Stimulated activated CD4-positive, alpha-beta T cell treated with anti-CD3 and anti-CD28 coated beads, Interleukin-1b, Interleukin-23, amount 100 ng/mL, for 24 hours (primary cell): ENCODE measurements at regions not wholly inside any gene's neighbourhood (a gene's known extent, or its start where the extent isn't known, plus 50 kb on each side); places are given as distances from the start of the nearest gene placed in this dataset.
"Not testable (repeated sequence)": the region's sequence is repeated elsewhere in the genome, so short reads cannot be mapped to it uniquely, and the experiment has no call there.

ENCODE experiments used
- DNase-seq, 4 experiments: peaks; one replicate each; pipeline ENCODE4 v3.0.0-alpha.2; 2020; ENCODE audit warnings: low read depth in 4 of 4, low spot score in 1 of 4

DNA sequence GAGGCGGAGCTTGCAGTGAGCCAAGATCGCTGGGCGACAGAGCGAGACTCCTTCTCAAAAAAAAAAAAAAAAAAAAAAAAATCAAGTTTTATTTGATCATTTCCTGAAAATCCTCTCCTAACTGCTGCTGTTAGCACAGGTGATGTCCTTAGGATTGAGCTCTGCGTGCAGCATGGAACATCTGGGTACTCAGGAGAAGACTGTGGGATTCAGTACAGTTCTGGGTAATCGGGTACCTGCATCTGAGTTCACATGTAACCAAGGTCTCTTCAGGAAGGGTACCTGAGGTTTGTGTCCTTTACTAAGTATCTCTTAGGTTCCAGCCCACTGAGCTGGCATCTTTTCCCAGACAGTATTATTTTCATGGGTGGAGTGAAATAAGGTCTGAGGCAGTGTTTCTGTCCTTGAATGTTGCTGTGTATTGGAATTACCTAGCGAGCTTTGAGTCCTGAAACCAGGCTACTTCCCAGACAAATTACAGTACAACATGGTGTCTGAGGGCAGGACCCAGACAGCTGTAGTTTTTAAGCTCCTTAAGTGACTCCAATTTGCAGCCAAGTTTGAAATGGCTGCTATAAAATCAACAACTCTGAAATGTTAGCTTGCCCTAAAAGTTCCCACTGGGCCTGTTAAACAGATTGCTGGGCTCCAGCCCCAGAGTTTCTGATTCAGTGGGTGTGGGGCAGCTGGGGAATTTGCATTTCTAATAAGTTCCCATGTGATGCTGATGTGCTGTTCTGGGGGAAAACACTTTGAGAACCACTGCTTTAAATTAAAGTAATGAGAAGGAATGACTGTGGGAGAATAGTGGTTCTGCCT, 120.5 kb downstream of the PMAIP1 start:
- no peak for DNase-seq

DNA sequence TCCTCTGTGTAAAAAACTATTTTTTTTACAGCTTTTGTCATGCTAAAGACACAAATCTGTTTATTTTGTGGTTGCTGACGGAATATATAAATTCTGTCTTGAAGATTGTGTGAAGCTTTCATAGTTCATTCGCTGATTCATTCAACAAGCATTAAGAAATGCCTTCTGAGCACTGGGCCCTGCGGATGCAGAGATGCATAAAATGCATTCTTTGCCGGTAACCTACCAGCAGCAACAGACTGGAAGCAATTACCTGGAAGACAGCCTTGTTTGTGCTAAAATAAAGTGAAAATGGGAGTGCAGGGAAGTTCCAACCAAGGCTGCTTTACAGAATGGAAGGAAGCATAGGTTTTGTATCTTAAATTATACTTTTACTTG, 119.7 kb downstream of the PMAIP1 start:
- DNase-seq: no peak

GRCh38 chr18:60018618-60019462, 119.0 kb downstream of the PMAIP1 start:
- no peak for DNase-seq

DNA sequence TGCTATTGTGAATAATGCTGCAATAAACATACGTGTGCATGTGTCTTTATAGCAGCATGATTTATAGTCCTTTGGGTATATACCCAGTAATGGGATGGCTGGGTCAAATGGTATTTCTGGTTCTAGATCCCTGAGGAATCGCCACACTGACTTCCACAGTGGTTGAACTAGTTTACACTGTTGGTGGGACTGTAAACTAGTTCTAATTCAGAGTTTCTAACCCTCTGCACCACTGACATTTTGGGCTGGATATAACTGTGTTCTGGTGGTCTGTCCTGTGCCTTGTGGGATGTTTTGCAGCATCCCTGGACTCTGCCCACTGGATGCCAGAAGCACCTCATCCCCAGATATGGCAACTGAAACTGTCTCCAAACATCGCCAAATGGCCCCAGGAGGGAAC, 118.3 kb downstream of the PMAIP1 start:
- DNase-seq: not testable (repeated sequence)

DNA sequence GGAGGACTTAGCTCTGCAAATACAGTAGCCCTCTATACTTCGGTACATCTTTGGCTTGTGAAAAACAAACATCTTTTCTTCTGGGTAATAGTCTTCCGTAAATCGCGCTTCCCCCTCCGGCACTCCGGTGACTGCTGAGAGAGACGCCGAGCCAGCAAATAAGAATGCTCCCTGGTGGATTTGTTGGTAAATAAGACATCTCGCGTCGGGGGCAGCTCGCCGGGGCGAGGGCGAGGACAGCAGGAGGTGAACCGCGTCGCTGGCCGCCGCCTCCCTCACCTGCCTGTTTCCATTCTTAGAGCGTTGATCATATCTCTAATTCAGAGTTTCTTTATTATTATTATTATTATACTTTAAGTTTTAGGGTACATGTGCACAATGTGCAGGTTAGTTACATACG, 117.6 kb downstream of the PMAIP1 start:
- no peak for DNase-seq

DNA sequence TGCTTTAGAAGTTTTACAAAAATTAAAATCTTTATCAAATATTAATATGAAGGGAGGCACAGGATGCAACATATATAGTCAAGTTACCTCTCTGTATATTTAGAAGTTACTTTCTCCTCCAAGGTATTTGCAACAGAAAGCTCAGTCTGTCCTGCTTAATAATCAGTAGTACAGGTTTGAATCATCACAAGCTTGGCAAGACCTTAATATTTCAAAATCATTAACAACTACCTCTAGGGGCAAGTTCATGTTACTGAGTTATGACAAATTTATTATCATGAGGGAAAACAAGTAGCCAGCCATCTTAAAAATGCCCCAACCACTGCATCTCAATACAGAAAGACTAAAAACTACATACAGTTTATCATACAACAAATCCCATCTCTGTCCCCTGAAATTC, 116.0 kb downstream of the PMAIP1 start:
- not testable (repeated sequence) for DNase-seq

GRCh38 chr18:60013148-60013547, 113.4 kb downstream of the PMAIP1 start:
- not testable (repeated sequence) for DNase-seq

DNA sequence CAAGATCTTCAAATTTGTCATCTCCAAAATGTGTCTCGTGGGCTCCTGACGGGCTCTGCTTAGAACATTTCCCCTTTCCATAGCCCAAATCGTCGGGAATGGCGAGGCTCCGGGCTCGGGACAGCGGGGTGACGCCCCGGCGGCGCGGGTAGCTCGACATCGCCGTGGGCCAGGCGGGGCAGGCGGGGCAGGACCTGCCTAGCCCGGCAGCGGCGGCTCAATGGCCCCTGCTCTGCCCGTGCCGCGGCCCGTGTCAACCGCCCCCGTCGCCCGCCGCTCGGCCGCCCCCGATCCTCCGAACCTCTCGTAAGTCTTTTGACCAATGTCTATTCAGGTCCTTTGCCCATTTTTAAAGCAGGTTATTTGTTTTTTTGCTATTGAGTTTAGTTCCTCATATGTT, 111.2 kb downstream of the PMAIP1 start:
- DNase-seq: no peak

DNA sequence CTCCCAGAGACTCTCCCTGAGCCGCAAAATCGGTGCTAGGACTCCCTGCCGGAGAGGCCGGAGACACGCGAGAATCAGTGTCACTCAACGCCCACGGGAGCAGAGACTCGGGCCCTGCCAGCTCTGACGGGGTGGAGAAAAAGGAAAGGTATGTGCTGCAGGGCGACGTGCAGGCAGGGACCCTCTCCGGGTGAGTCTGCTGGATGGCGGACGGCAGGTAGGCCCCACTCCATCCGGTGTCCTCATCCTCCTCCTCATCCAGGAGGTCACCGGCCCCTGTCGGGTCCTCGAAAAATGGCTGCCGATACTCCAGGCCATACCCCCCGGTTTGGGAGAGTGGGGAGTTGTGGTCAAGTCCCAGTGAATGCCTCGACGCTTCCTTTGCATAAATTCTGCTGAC, 110.7 kb downstream of the PMAIP1 start:
- DNase-seq: no peak

GRCh38 chr18:60007661-60008060, 107.9 kb downstream of the PMAIP1 start:
- DNase-seq: no peak

GRCh38 chr18:60003610-60004185, 103.9 kb downstream of the PMAIP1 start:
- no peak for DNase-seq

DNA sequence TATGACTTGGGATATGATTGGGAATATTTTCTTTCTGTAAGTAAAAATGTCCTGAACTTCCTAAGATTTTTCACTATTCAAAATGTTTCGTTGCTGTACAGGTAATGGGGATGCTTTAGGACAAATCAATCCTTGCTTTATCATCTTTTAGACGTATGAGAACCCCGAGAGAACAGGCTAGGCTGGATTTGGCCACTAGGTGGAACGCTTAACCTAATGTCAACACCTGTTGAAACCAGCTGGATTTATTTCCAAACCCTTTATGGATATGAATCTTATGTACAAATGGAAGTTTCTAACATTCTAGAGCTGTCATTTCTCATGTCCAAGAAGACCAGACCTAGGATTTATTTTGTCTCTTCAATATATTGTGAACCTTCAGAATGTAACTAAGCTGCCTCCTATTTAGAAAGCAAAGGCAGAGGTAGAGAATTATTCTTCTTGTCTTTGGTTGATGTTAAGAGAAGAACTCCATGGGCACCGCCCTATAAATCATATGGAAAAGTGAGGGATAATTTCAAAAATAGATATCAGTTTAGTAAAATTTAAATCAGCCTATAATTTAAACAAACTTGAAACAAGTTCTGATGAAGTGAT, 96.7 kb downstream of the PMAIP1 start:
- DNase-seq: no peak

DNA sequence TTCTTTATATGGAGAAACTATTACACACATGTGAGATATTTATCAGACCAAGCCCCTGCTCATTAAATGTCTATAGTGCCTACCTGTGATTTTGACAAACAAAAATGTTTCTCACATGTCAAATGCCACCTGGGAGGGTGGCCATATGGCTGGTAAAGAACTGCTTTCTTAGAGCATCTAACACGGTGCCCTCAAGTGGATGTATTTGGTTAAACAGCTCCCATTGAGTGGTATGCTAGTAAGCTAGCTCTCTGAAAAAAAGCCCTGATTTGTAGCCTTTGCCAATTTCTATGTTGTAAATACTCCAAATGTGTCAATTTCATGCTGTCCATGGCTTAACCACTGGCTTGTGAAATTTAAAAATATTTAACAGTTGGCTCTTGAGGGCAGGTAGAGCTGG, 94.6 kb downstream of the PMAIP1 start:
- no peak for DNase-seq

DNA sequence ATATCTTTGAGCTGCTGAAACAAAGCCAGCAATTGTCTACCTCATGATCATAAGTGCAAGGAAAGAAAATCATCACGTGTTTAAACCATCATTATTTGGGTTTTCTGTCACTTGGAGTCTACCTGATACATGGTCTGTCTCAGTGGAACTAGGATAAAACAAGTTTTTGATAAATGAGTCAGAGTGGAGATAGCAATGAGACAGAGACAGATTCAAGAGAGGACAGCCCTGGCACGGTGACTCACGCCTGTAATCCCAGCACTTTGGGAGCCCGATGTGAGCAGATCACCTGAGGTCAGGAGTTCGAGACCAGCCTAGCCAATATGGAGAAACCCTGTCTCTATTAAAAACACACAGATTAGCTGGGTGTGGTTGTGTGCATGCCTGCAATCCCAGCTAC, 93.8 kb downstream of the PMAIP1 start:
- no peak for DNase-seq

- DNase-seq: no peak
Measured at GRCh38 chr18:59990121-59990823, 90.5 kb downstream of the PMAIP1 start.

DNA sequence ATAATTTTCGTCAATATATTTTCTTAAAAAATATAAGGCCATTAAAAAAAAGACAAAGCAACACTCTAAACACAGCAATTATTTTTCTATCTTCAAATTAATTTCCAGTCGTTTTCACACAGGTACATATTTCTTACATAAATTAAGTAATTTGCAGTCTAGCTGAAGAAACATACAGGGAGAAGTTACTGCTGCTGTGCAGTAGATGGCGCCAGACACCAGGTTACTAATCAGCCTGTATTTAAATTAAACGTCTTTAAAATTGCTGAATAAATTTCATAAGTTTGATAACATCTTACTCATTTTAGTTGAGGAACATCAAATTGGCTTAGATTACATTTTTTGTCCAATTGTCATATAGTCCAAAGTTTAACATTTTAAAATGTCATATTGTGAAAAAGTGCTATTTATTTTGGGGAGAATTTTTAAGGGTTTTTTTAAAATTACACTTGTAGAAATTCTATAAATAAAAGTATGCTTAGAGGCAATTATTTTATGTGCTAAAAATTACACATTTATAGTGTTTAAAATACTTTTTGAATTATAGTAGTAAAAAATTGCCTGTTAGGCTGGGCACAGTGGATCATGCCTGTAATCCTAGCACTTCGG, 88.4 kb downstream of the PMAIP1 start:
- DNase-seq: peak; percentile 13 to 29 (median 25)

DNA sequence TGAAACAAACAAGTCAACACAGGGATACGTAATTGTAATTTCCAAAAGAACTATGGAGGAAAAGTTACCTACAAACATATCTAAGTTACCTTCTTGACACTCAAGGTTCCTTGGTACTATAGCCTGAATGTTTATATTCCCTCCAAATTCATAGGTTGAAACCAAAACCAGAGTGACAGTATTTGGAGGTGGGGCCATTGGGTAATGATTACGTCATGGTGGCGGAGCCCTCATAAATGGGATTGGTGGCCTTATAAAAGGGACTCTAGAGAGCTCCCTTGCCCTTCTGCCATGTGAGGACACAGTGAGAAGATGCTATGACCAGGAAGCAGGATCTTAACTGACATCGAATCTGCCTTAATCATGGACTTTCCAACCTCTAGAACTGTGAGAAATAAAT, 87.3 kb downstream of the PMAIP1 start:
- DNase-seq: no peak

DNA sequence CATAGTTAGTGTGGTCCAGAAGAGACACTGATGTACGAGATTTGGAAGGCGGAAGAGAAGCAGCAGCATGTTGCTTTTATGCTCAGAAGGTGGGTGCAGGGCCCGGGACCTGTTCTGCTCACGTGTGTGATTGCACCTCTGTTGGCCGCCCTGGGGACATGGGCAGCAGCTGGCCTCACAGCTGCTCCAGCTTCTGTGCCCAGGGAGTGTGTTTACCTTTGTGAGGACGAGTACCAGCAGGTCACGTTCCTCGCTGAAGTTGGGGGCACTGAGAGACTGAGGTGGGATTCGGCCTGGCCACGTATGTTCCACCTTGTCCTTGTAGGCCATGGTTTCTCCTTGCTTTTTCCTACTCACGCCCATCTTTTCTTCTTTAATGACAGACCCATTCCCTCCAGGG, 86.3 kb downstream of the PMAIP1 start:
- no peak for DNase-seq

DNA sequence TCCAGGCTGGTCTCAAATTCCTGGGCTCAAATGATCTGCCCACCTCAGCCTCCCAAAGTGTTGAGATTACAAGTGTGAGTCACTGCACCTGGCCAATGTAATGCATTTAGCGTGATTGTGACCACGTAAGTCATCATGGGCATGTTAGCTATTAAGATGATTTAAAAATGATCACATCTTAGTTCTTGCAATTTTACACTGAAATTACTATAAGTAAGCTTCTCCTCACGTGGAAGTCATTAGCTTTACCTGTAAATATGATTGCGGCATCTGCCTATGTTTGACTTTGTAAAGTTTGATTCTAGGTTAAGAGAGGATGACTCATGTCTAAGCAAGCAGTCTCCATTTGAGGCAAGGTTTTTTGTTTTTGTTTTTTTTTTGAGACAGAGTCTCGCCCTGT, 85.5 kb downstream of the PMAIP1 start:
- no peak for DNase-seq

GRCh38 chr18:59983506-59983905, 83.7 kb downstream of the PMAIP1 start:
- DNase-seq: no peak

DNA sequence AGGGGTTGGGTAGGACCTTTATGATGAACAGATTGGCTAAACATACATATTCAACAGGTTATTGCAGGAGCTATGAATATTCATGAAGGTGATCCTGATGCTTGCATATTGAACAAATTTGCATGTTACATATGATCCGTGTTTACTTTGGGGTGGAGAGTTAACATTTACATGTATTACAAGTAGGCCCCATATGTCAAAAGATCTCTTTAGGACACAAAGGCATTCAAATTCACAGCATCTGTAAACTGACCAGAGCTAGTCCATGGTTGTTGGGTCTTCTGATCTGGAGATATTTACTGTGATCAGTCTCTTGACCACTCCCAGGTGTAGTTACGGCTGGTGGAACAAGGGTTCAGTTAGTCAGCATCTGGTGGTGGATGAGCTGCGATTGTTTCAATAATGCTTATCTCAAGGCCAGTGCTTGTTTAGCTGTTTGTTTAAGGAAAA, 80.4 kb downstream of the PMAIP1 start:
- no peak for DNase-seq
